Muscle layer of duodenum (tissue), 2 donors: ENCODE measurements at regions not wholly inside any gene's neighbourhood (a gene's known extent, or its start where the extent isn't known, plus 50 kb on each side); places are given as distances from the start of the nearest gene placed in this dataset.

Experiments
- H3K27ac ChIP-seq: one replicate; pipeline ENCODE4 v1.7.0; 2013; ENCODE audit warnings: mild to moderate bottlenecking, low read length
- H3K27me3 ChIP-seq: one replicate; pipeline ENCODE4 v1.7.0; 2013; ENCODE audit warnings: low read depth, mild to moderate bottlenecking, control low read depth, low read length
- H3K36me3 ChIP-seq, 2 donors: one replicate each; pipeline ENCODE4 v1.7.0; 2013; ENCODE audit warnings: low read length in 2 of 2, control low read depth in 1 of 2, mild to moderate bottlenecking in 1 of 2; ENCODE audit not compliant: insufficient read depth in 2 of 2, control insufficient read depth in 1 of 2
- H3K4me1 ChIP-seq, 2 donors: one replicate each; pipeline ENCODE4 v1.7.0; 2013; ENCODE audit warnings: low read length in 2 of 2, mild to moderate bottlenecking in 2 of 2, control low read depth in 1 of 2, moderate library complexity in 1 of 2; ENCODE audit not compliant: insufficient read depth in 2 of 2, control insufficient read depth in 1 of 2
- H3K4me3 ChIP-seq, 2 donors: one replicate each; pipeline ENCODE4 v1.7.0; 2013; ENCODE audit warnings: low read length in 2 of 2, low read depth in 1 of 2, mild to moderate bottlenecking in 1 of 2
- H3K9me3 ChIP-seq, 2 donors: one replicate each; pipeline ENCODE4 v1.7.0; 2013; ENCODE audit warnings: low read length in 2 of 2, control low read depth in 1 of 2, mild to moderate bottlenecking in 1 of 2; ENCODE audit not compliant: control insufficient read depth in 1 of 2
- donor health status: healthy.

- Histone ChIP-seq H3K27ac (no peak overlapping the region), H3K27me3 (no peaks in the 10 kb centered on the region), H3K4me3 (no peak overlapping the region), H3K4me1 (no peaks in the 10 kb centered on the region), H3K36me3 (no peaks in the 10 kb centered on the region), H3K9me3 (no peaks in the 10 kb centered on the region)
These were observed 514.4 kb upstream of the CHAC2 start for GRCh38 chr2:53253244-53253643.

DNA sequence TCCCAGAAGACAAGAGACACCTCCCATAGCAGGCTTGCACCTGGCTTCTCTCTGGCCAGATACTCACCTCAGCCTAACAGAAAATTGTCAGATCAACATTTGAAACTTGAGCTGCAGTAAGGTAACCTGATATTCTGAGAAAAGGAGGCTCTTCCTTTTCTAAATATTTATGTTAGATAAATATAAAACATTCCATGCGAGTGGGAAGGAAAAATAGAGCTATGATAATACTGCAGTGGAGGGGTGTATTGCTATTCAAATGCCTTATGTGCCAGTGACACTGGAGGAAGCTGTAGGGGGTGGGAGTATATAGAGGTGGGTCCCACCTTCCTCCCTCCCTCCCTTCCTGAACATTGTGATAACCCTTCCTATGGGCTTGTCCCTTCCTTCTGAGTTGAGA lies 515.5 kb upstream of the CHAC2 start:
- H3K27me3 ChIP-seq = no peaks in the 10 kb centered on the region

GRCh38 chr2:53247956-53248735 lies 519.5 kb upstream of the CHAC2 start:
- Histone ChIP-seq H3K4me1 (no peaks in the 10 kb centered on the region), H3K4me3 (no peak overlapping the region), H3K36me3 (no peaks in the 10 kb centered on the region), H3K27ac (no peak overlapping the region), H3K9me3 (no peaks in the 10 kb centered on the region), H3K27me3 (no peaks in the 10 kb centered on the region)

More for the DNA sequence above, 515.5 kb upstream of the CHAC2 start:
- Histone ChIP-seq H3K36me3 (no peaks in the 10 kb centered on the region), H3K27ac (no peak overlapping the region), H3K9me3 (no peaks in the 10 kb centered on the region), H3K4me1 (no peaks in the 10 kb centered on the region), H3K4me3 (no peak overlapping the region)

GRCh38 chr2:53243430-53243829 lies 524.2 kb upstream of the CHAC2 start:
- Histone ChIP-seq H3K9me3 (no peaks in the 10 kb centered on the region), H3K27me3 (no peaks in the 10 kb centered on the region), H3K36me3 (no peaks in the 10 kb centered on the region), H3K4me3 (no peak overlapping the region), H3K27ac (no peak overlapping the region), H3K4me1 (no peaks in the 10 kb centered on the region)

GRCh38 chr2:53242090-53242489 lies 525.5 kb upstream of the CHAC2 start:
- Histone ChIP-seq H3K4me3 (no peak overlapping the region), H3K4me1 (no peaks in the 10 kb centered on the region), H3K27me3 (no peaks in the 10 kb centered on the region), H3K9me3 (no peaks in the 10 kb centered on the region), H3K36me3 (no peaks in the 10 kb centered on the region), H3K27ac (no peak overlapping the region)

DNA sequence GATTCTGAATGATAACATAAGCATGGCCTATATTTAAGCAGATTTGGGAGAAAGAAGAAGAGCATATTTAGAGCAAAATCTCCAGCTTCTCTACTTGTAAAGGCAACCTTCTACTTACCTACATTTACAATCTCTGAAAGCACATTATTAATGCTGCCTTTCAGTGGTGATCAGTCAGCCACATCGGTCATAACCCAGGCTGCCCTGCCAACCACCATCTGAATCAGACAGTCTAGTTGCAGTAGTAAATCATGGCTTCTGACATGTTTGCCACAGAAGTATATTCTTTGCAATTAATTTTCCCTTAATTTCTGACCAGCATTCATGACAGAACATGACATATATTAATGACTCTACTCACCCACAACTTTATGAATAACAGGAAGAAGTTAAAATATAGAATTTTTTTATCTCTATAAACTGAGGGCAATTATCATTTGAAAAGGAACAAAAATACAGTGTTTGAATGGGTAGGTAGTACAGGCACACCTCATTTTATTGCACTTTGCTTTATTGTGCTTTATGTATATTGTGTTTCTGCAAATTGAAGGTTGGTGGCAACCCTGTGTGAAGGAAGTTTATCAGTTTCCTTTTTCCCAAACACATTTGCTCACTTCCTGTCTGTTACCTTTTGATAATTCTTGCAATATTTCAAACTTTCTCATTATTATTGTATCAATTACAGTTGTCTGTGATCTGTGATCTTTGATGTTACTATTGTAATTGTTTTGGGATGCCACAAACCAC lies 531.6 kb upstream of the CHAC2 start:
- Histone ChIP-seq H3K4me3 (no peak overlapping the region), H3K27me3 (no peaks in the 10 kb centered on the region), H3K36me3 (no peaks in the 10 kb centered on the region), H3K27ac (no peak overlapping the region), H3K9me3 (no peaks in the 10 kb centered on the region), H3K4me1 (no peaks in the 10 kb centered on the region)

DNA sequence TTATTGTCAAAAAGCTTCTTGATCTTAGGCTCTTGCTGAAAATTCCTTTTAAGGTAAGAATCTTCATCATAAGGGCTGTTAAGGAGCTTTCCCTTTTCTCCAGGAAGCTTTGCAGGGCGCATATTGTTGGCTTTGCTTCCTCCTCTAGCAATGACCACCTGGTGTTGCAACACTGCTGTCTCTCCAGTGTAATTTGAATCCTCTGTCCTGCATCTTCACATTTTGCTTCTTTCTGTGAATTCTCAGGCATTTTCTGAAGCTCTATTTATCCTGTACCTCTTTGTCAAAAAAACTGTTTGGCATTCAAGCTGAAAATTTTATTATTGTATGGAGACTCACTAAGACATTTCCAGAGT lies 533.1 kb upstream of the CHAC2 start:
- H3K4me1 ChIP-seq = no peaks in the 10 kb centered on the region
- no peak overlapping the region for H3K27ac ChIP-seq
- no peaks in the 10 kb centered on the region for H3K27me3 ChIP-seq
- H3K36me3 ChIP-seq = no peaks in the 10 kb centered on the region
- no peaks in the 10 kb centered on the region for H3K9me3 ChIP-seq
- H3K4me3 ChIP-seq = no peak overlapping the region

DNA sequence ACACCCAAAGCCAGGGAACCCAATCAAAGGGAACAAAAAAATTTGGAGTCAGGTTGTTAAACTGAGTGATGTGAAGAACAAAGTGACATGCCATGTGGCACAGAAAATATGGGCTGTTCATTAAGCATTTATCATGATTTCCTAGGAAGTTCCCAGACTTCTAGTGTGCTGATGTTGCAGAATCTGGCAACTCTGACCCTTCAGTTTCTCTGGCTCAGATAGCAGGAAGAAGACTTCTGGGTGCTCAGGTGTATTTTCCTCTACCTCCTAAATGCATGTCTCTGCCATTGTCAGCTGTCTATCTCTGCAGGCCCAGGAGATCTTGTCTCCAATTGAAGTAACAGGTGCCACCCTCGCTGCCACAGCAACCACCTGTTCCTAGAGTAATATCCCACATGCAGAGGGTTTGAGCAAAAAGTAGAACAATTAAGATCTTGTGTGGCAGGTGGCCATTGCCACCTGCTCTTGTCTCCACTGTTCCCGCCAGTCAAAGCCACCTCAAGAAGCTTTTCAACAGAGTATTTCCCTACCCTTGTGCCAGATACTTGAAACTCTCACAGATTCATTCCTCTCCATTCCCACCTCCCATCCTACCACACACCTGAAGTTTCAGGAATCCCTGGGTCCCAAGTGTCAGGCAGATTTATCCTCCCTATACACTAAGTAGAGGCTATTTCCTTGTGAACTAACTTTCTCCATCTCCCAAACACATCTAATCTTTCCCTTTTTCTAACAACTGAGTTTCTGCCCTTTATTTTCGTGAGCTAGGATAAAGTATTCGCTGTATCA lies 533.7 kb upstream of the CHAC2 start:
- no peaks in the 10 kb centered on the region for H3K27me3 ChIP-seq
- no peaks in the 10 kb centered on the region for H3K4me1 ChIP-seq
- no peak overlapping the region for H3K4me3 ChIP-seq
- no peaks in the 10 kb centered on the region for H3K9me3 ChIP-seq
- H3K27ac ChIP-seq = no peak overlapping the region
- no peaks in the 10 kb centered on the region for H3K36me3 ChIP-seq

- Histone ChIP-seq H3K27ac (no peak overlapping the region), H3K36me3 (no peaks in the 10 kb centered on the region), H3K4me3 (no peak overlapping the region), H3K4me1 (no peaks in the 10 kb centered on the region), H3K9me3 (no peaks in the 10 kb centered on the region), H3K27me3 (no peaks in the 10 kb centered on the region)
These were observed 535.7 kb upstream of the CHAC2 start for GRCh38 chr2:53231908-53232307.

DNA sequence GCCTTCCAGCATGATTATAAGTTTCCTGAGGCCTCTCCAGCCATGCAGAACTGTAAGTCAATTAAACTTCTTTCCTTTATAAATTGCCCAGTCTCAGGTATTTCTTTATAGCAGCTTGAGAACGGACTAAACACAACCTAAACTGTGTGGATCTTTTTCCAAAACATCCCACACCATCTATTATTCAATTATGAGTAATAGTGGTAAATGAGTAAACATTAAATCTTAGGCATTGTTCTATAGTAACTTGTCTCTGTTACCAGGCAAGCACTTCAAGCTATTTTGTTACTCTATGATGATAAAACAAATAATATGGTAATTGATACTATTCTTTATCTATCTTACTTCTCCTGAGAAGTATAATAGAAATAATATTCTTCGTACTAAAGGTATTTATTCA lies 536.9 kb upstream of the CHAC2 start:
- Histone ChIP-seq H3K4me1 (no peaks in the 10 kb centered on the region), H3K27me3 (no peaks in the 10 kb centered on the region), H3K27ac (no peak overlapping the region), H3K4me3 (no peak overlapping the region), H3K9me3 (no peaks in the 10 kb centered on the region), H3K36me3 (no peaks in the 10 kb centered on the region)

GRCh38 chr2:53227535-53227934 lies 540.1 kb upstream of the CHAC2 start:
- no peak overlapping the region for H3K27ac ChIP-seq

More at GRCh38 chr2:53227535-53227934, 540.1 kb upstream of the CHAC2 start:
- H3K36me3 ChIP-seq = no peaks in the 10 kb centered on the region
- H3K4me1 ChIP-seq = no peaks in the 10 kb centered on the region
- no peaks in the 10 kb centered on the region for H3K27me3 ChIP-seq
- H3K9me3 ChIP-seq = no peaks in the 10 kb centered on the region
- no peak overlapping the region for H3K4me3 ChIP-seq
